ENCODE measurements at regions not wholly inside any gene's neighbourhood (a gene's known extent, or its start where the extent isn't known, plus 50 kb on each side); places are given as distances from the start of the nearest gene placed in this dataset.

DNA sequence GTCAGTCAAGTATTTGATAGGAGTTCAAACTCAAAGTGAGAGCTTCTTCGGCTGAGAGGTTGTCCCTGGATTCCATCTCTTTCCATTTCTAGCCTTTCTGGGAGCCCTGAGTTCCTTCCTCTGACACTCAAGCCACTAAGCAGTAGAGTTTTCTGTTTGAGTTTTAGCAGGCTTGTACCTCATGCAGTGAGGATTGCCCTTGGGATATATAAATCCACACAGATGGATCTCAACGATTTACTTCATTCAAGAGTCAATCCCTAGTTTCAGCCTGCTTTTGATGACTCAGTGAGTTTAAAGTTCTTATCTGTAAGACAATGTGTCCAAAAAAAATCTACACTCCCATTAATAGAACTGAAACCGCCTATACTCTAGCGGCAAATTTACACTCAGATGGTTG lies 2240.9 kb upstream of the WWC1 start:
- Histone ChIP-seq H3K27ac (no peak overlapping the region), H3K27me3 (no peaks in the 10 kb centered on the region), H3K4me3 (no peak overlapping the region), H3K9me3 (no peaks in the 10 kb centered on the region), H3K36me3 (no peaks in the 10 kb centered on the region), H3K4me1 (no peaks in the 10 kb centered on the region)
- in situ Hi-C loops (cut with MboI; ENCODE audit: low sequenced_read_pairs in 4 of 4) (no loop called here), intact Hi-C loops (cut with DNase I; ENCODE audit: low total_unique reads) (no loop called here)
- TF ChIP-seq, protein P1, sequence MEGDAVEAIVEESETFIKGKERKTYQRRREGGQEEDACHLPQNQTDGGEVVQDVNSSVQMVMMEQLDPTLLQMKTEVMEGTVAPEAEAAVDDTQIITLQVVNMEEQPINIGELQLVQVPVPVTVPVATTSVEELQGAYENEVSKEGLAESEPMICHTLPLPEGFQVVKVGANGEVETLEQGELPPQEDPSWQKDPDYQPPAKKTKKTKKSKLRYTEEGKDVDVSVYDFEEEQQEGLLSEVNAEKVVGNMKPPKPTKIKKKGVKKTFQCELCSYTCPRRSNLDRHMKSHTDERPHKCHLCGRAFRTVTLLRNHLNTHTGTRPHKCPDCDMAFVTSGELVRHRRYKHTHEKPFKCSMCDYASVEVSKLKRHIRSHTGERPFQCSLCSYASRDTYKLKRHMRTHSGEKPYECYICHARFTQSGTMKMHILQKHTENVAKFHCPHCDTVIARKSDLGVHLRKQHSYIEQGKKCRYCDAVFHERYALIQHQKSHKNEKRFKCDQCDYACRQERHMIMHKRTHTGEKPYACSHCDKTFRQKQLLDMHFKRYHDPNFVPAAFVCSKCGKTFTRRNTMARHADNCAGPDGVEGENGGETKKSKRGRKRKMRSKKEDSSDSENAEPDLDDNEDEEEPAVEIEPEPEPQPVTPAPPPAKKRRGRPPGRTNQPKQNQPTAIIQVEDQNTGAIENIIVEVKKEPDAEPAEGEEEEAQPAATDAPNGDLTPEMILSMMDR (IDR thresholded peaks at IDR 0.05 in 4 of 5, conservative IDR thresholded peaks at IDR 0.05 in 1 of 5) = no peak
- TF ChIP-seq POLR2A (IDR thresholded peaks at IDR 0.05) = no peak
- ATAC-seq (no peak), DNase-seq (no peak)

DNA sequence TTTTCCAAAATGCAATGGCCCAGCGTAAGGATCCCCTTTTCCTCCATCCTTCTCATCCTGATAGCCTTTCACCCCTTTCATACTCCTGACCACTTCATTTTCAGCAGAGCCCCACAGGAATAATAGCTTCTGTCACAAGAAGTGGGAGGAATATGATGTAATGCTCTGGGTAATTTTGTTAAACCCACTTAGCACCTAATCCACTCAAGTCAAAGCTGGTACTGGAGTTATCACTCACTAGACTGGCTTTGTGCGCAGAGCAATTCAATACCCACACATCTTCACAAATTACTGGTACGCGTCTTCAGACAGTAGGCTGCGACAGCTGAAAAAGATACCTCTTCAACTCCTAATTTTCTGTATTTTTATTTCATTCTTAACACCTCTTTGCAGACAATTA lies 2232.8 kb upstream of the WWC1 start:
- Histone ChIP-seq H3K27ac (no peak overlapping the region), H3K27me3 (no peaks in the 10 kb centered on the region), H3K9me3 (no peaks in the 10 kb centered on the region), H3K36me3 (no peaks in the 10 kb centered on the region), H3K4me3 (no peak overlapping the region), H3K4me1 (no peaks in the 10 kb centered on the region)
- TF ChIP-seq, protein P1 (IDR thresholded peaks at IDR 0.05 in 4 of 5, conservative IDR thresholded peaks at IDR 0.05 in 1 of 5) = no peak
- TF ChIP-seq POLR2A (IDR thresholded peaks at IDR 0.05) = no peak
- DNase-seq = no peak
- ATAC-seq = no peak
- in situ Hi-C loops (cut with MboI; ENCODE audit: low sequenced_read_pairs in 4 of 4) = no loop called here
- intact Hi-C loops (cut with DNase I; ENCODE audit: low total_unique reads) = no loop called here

DNA sequence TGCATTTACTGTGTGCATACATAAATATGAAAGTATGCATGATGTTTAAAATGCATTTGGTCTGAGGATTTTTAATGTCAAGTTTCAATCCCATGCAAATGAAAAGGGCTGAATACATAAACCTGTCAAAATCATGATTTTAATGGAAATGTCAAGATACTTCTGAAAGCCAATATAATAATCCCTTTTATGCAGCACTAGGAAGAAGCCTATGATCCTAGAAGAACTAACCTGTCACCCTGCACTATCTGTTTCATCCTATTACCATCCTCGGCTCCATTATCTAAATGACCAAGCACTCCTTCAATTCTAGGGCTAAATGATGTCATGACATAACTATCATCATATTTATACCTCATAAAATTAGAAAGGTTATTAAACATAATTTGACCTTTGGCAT lies 2229.4 kb upstream of the WWC1 start:
- Histone ChIP-seq H3K4me1 (no peaks in the 10 kb centered on the region), H3K4me3 (no peak overlapping the region), H3K27me3 (no peaks in the 10 kb centered on the region), H3K36me3 (no peaks in the 10 kb centered on the region), H3K27ac (no peak overlapping the region), H3K9me3 (no peaks in the 10 kb centered on the region)
- DNase-seq = no peak
- intact Hi-C loops (cut with DNase I; ENCODE audit: low total_unique reads) = no loop called here
- in situ Hi-C loops (cut with MboI; ENCODE audit: low sequenced_read_pairs in 4 of 4) = no loop called here
- ATAC-seq = no peak
- TF ChIP-seq, protein P1 (IDR thresholded peaks at IDR 0.05 in 4 of 5, conservative IDR thresholded peaks at IDR 0.05 in 1 of 5) = no peak
- TF ChIP-seq POLR2A (IDR thresholded peaks at IDR 0.05) = no peak

- no peak for ATAC-seq
- H3K4me3 ChIP-seq = no peak overlapping the region
- intact Hi-C loops (cut with DNase I; ENCODE audit: low total_unique reads) (no loop called here), in situ Hi-C loops (cut with MboI; ENCODE audit: low sequenced_read_pairs in 4 of 4) (no loop called here)
- no peaks in the 10 kb centered on the region for H3K27me3 ChIP-seq
- H3K36me3 ChIP-seq = no peaks in the 10 kb centered on the region
- no peak overlapping the region for H3K27ac ChIP-seq
- no peaks in the 10 kb centered on the region for H3K9me3 ChIP-seq
- no peak for TF ChIP-seq POLR2A (IDR thresholded peaks at IDR 0.05)
- DNase-seq = no peak
- H3K4me1 ChIP-seq = no peaks in the 10 kb centered on the region
These were observed 2228.7 kb upstream of the WWC1 start for GRCh38 chr5:166062719-166063118.

DNA sequence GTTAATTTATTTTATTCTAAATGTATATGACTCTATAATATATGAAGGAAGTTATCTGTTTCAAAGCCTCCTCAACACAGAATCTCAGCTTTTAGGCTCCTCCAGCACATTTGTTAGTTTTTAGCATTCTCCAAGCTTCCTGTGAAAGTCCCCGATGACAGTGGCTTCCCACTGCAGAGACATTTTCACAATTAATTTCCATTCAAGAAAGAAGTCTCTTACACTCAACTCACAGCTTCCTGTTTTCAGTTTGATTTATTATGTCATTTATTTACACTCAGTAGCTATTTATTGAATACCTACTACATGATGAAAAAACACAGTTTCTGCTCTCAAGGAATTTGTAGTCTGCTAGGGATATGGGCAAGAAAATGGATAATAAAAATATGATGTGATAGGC lies 2228.2 kb upstream of the WWC1 start:
- intact Hi-C loops (cut with DNase I; ENCODE audit: low total_unique reads) (no loop called here), in situ Hi-C loops (cut with MboI; ENCODE audit: low sequenced_read_pairs in 4 of 4) (no loop called here)
- TF ChIP-seq, protein P1 (IDR thresholded peaks at IDR 0.05 in 4 of 5, conservative IDR thresholded peaks at IDR 0.05 in 1 of 5) = no peak
- no peak for TF ChIP-seq POLR2A (IDR thresholded peaks at IDR 0.05)
- no peaks in the 10 kb centered on the region for H3K9me3 ChIP-seq
- H3K27ac ChIP-seq = no peak overlapping the region
- H3K36me3 ChIP-seq = no peaks in the 10 kb centered on the region
- H3K4me3 ChIP-seq = no peak overlapping the region
- no peak for ATAC-seq
- DNase-seq = no peak
- H3K4me1 ChIP-seq = no peaks in the 10 kb centered on the region
- no peaks in the 10 kb centered on the region for H3K27me3 ChIP-seq

Measured in gastrocnemius medialis (tissue), 4 donors.